Stimulated activated CD4-positive, alpha-beta T cell treated with anti-CD3 and anti-CD28 coated beads, TNF-alpha, amount 100 ng/mL, for 1 hour (primary cell): ENCODE measurements at regions not wholly inside any gene's neighbourhood (a gene's known extent, or its start where the extent isn't known, plus 50 kb on each side); places are given as distances from the start of the nearest gene placed in this dataset.

Experiments
- DNase-seq, 3 donors: peaks; one replicate each; pipeline ENCODE4 v3.0.0-alpha.2; 2020; ENCODE audit warnings: low read depth in 3 of 3, low spot score in 1 of 3

DNA sequence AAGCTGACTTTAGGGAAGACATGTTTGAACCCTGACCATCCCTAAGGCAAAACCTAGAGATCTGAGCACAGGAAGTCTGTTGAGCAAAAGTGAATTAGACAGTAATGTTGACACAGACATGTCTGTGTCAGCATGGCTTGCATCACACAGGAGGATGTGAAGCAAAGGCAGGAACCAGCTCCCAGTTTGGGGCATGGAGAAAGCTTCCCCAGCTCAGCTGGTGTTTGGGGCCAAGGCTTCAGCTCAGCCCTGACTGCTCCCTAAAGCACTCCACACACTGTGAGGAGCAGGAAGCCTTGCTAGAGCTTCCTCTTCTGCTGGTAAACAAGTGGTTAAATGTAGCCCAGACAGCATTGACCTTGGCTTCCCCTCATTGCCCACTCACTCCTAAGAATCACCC is 153.8 kb upstream of the UBL3 start:
- DNase-seq, result no peak

DNA sequence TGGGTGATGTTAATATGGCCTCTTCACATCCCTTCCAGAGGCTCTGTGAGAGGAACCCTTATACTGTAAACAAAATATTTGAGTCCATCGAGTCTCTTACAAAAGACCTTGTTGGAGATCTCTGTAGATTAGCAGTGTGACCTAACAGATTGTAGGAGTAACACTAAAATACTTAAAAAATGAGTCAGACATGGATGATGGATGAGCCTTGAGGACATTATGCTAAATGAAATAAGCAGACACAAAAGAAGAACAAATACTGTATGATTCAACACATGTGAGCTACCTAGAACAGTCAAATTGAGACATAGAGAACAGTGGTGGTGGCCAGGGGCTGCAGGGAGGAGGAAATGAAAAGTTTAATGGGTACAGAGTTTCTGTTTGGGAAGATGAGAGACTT is 152.2 kb upstream of the UBL3 start:
- DNase-seq, result no peak

DNA sequence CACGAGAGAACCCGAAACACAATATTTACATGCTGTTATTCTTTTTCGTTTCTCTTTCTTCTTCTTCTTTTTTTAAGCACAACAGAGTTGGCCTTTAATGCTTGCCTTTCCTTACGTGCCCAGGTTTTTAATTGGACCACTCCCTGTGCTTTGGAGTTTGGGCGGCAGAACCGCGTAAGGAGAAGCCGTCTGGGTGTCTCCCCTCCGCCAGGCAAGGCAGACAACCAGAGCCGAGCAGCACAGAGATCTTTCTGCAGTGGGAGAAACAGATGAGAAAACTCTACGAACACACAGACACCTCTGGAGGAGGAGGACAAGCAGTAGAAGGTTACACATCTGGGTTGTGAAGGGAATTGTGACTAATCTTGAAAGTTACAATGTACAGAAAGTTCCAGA is 150.0 kb upstream of the UBL3 start:
- DNase-seq, result no peak

DNA sequence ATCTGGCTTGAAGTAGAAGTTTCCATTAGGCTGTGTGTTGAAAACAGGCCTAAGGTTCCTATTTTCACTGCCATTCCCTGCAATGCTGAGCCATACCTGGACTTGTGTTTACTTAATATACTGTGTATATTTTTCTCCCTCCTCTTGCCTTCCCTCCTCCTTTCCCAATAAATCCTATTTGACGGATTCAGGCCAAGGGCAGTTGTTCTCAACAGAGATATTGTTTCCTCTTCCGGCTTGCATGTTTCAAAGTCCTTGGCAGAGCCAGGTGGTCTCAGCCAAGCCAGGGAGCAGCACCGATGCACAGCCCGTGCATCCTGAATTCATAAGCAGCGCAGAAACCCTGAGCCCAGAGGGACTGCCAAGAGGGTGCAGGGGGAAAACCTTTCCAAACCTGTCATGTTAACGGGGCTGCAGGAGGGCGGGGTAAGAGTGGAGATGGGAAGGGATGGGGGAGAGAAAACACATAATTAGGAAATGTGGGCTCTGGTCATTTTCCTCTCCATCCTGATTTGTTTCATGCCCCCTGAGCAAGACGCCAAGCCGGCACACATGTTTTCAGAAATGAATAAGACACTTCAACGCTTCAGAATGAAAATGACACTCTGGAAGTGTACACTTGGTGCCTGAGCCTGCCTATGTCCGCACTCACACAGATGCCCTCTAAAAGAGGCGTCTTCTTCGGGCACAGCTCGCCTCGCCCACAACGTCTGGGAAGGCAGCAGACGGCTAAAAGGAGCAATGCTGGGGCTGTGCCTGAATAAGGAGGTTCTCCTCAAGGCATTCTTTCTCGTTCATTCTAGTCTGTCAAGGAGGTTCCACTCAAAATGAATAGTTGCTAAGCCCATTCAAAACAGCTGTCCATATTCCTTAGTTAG is 149.3 kb upstream of the UBL3 start:
- DNase-seq, result no peak

DNA sequence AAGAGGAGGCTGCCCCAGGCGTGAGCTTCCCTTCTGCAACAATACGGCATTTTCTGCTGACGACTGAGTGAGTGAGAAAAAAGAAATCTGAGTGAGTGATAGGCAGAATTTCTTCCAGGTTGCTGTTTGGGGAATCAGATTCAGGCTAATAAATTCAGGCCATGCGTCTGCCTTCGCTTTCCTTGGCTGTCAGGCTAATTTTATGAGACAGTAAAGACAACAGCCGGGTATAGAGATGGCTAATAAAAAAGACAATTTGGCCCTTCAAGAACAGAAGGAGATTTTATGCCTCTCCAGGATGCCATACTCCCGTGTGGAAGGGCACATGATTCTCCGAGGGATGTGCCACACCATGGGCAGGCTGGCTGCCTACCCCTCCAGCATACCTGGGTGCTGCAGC is 145.9 kb upstream of the UBL3 start:
- DNase-seq, result no peak

DNA sequence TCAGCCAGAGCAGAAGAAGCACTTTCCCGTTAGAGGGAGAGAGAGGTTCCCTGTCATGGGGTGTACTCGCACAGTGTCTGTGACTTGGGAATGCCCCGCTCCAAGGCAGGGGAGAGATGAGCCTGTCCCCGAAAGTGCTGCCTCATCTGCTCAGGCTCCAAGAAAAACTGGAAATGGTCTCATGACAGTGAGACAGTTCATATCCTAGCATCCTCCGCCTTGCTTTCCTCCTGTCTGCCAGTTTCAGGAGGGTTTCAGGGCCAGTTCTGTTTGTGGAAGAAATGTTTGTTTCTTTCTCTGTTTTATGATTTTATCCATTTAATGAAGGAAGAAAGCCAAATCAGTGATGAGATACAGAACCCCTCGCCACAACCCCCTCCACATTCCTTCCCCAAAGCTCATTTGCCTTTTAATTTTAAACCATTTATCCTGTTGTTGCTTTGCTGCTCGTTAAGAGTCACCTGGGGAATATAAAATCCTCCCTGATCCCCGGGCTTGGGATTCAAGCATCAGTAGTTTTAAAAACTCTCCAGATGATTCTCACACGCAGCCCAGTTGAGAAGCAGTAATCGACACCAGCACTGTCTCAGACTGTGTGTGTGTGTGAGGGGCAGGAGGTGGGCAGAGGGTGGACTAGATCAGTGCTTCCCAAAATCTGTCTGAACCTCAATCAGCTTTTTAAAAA is 144.6 kb upstream of the UBL3 start:
- DNase-seq, result no peak

DNA sequence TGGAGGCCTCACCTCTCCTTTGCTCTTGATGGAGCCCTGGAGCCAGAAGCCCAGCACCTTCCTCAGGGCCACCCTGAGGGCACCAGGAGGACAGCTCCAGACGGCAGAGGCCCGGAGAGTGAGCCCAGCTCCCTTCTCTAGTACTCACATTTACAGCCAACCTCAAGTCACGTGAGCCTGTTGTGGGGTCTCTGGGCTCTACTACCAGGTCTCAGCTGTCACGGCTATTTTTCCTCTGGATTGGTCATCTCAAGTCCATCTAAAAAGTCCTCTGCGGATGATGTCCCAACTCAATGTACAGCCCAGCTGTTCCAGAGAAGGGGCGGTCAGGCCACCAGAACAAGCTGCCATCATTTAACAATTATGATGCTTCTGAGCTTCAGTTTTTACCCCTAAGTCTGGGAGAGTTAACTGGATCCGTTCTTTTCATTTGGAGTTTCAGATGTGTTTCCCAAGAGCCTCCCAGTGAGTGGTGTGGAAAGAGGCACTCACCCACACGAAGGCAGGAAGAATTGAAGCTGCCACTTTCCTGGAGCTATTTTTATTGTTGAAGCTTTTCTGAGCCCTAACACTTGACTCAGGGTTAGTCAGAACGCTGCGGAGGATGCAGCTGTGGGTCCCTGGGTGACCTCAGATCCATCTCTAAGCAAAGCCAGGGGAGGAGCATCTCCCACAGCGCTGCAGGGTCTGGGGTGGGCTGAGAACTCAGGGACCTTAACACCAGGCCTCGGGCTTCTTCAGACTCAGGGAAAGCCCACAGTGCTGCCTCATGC is 143.5 kb upstream of the UBL3 start:
- no peak for DNase-seq

DNA sequence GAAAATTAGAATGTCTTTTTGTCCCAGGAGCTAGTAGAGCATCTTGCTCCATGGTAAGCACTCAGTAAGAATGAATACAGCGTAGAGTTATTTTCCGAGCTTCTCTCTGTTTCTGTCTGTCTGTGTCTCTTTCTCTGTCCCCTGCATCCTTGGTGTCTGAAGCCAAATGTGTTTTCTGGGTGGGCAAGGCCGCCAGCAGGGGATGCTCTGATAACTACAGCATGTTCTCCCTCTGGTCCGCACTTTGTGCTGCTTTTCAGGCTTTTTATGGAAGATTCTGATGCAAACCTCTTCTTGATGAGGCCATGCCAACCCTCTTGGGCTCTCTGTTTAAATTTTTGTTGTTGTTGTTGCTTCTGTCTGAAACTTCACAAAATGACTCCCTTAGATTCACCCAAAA is 142.8 kb upstream of the UBL3 start:
- no peak for DNase-seq

DNA sequence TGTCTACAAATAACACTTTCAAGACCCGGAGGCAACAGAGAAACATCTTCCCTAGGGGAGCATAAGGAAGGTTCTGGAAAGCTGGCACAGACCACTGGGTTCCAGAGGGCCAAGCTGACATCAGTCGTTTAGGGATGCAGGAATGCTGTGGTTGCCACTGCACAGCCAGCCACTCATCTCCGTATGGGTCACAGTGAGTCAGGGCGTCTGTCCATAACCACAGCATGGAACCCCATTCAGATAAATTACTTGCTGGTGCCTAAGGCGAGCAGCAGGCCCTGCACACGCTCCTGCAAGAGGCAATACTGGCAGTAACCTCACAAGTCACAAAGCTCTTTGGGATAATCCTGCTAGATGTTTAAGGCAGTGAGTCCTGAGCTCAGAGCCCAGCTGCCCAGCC is 140.9 kb upstream of the UBL3 start:
- DNase-seq, result no peak

DNA sequence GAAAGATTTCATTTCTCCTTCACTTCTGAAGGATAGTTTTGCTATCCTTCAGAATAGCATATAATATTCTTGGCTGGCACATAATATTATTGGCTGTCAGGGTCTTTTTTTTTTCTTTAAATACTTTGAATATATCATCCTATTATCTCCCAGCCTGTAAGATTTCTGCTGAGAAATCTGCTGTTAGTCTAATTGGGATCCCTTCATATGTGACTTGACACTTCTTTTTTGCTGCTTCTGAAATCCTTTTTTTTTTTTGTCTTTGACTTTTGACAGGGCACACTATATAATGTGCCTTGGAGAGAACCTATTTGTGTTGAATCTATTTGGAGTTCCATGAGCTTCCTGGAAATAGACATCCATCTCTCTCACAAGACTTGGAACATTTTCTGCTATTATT is 136.9 kb upstream of the UBL3 start:
- no peak for DNase-seq

DNA sequence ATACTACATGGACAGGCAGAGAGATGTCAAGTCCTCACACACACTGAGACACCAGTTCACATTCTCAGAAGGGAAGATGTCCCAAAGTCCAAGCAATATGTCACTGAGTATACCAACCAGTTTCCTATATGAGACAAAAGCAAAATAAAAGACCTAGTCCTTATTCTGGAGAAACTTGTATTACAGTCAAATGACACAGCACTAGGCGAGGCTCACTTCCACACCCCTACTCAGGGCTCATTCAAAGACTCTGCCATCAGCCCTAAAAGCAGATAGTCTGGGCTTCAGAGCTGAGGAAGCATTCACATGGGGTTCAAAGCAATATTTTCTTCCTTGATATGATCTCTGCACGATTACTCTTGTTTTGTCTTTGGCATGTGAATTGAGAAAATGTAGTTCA is 129.9 kb upstream of the UBL3 start:
- DNase-seq, result no peak

DNA sequence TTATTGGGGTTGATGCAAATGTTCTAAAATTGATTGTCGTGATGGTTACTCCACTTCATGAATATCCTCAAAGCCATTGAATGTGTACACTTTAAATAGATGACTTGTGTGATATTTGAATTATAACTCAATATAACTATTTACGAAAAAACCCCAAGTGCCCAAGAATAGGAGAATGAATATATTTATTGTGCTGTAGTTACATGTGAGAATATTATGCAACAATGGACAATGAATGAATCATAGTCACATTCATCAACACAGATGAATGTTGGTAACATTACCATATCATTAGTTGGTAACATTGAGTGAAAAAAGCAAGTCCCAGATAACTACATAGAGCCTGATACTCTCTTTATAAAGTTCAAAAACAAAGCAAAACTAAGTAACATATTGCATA is 127.8 kb upstream of the UBL3 start:
- no peak for DNase-seq

DNA sequence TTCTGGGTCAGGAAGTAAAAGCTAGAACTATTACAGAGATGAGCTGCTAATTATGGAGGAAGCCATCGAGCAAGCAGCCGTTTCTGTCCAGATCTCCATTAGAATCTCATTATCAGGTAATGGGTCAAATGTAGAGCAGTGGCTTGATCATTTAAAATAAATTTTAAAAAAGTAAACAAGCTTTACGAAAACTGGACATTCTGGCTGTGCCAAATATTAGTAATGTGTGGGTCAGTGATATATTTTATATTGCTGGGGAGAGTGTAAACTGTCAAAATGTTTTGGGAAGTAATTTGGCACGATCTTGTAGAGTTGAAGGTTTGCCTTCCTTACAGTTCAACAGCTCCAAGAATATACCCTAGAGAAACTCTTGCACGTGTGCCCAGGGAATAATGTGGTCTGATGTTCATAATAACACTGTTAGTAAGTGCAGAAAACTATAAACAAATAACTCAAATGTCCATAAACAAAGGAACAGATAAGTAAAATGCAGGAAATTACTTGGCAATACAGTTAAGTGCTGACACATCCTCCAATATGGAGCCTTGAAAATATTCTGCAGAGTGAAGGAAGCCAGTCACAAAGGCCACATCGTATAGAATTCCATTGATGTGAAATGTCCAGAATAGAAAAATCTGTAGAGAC is 127.2 kb upstream of the UBL3 start:
- DNase-seq, result no peak

DNA sequence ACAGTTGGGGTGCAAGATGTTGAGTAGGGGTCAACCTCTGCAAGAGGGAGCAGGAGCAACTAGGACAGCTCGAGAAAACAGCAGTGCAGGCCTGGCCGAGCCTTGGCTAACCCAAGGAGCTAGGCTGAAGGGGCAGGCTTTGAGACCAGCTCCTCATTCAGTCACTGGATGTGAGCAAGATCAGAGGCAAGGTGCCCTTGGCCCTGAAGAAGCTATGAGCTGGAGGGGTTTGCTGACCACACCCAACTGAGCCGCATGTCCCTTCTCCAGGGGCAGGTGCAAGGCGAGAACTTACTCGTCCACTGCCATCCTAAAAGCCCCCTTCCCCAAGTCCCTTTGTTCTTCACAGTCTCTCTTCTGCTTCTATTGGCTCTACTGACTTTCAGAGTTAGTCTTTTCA is 126.1 kb upstream of the UBL3 start:
- DNase-seq, result no peak

DNA sequence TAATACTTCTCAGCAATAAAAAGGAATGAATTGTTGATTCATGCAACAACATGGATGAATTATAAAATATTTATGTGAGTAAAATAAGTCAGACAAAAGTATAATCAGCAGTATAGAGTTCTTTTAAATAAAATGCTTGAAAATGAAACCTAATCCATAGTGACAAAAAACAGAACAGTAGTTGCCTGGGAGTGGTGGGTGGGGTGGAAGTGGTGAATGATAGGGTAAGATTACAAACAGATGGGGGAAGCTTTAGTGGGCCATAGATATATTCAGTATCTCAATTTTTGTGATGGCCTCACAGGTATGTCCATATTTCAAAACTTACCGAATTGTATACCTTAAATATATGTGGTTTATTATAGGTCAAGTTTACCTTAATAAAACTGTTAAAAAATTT is 124.9 kb upstream of the UBL3 start:
- DNase-seq, result no peak

DNA sequence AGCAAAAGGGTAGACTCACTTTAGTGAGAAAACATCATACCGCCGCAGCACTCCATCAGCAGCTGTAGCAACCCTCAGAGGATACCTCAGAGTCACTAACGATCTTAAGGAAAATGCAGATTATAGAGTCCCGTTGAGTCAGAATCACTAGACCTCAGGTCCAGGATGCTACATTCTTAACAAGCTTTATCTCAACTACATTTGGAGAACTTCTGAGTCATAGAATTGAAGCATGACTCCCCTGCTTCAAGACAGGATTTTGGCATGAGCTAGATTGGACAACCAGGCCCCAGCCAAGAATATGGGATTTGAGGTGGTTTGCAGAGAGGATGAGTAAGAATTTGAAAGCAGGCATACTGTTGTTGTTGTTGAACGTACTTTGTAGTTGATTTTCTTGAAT is 118.9 kb upstream of the UBL3 start:
- no peak for DNase-seq

DNA sequence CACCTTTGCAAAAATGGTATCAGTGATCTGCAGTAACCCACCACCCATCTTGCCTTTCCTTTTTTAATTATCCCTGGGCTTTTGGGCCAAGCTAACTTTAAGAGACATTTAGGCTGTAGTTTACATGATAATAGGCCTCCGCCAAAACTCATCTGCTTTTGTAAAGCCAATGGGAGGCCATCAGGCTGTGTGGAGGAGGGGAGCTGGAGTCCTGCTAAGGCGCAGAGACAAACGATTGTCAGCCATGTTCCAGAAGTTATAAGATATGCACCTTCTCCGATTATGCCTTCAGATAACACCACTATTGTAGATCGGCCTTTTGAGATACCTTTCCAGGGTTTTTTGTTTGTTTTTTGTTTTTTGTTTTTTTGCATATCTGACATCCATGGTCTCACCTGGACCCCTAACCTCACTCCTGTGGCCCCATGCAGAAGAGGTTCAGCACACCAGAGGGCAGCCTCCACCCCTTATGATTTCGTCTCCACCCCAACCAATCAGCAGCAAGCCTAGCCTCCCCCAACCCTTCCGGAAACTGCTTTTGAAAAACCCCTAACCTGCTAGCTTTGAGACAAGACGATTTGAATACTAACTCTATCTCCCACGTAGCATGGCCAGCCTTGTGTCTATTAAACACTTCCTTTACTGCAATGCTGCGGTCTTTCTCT is 113.9 kb upstream of the UBL3 start:
- DNase-seq, result no peak

DNA sequence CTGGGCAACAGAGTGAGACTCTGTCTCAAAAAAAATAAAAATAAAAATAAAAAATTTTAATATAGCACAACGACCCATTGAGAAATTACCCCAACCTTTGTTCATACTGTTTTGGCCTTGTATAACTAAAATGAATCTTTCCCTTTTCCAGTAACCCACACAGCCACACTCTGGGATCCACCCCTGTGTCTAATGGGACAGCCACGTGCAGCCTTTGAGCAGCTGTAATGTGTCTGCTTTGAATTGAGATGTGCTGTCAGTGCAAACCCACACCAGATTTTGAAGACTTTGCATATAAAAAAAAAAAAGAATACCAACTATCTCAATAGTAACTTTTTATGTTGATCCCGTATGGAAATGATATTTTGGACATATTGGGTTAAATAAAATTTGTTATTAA is 112.7 kb upstream of the UBL3 start:
- no peak for DNase-seq

DNA sequence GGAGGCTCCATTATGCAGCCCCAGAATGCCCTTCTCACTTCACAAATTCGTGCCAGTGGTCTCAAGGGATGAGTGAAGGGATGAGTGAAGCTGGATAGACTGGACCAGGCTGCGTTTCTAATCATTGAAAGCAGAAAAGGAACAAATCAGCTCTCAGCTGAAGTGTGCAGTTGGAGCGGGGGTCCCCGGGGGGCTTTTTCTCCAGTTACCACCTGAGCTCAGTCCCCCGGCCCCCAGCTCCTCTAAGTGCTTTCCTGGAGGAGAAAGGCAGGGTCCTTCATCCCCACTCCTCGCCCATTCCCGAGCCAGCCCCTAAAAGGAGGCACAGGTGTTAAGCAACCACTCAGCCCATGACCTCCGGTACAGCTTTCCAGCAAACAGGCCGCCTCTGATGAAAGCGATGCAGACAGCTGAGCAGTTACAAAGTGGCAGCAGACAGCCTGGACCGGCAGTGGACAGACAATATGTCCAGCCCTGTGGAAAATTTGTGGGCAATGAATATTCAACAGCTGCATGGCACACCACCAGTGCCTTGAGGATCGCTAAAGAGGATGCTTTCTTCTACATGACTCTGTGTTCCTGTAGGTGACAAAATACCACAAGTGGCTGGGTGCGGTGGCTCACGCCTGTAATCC is 110.7 kb upstream of the UBL3 start:
- no peak for DNase-seq

DNA sequence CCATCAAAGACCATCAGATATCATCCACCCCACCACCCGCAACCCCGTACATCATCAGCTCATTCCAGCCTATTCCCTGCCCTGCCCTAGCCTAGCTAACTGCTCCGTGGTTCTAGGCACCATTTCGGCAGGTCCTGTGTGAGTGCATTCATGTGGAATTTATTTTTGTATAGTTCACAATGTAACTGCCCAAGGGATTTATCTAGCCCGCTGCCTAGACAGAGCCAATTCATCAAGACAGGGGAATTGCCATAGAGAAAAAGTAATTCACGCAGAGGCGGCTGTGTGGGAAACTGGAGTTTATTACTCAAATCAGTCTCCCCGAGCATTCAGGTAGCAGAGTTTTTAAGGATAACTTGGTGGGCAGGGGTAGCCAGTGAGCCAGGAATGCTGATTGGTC is 109.2 kb upstream of the UBL3 start:
- DNase-seq, result no peak

DNA sequence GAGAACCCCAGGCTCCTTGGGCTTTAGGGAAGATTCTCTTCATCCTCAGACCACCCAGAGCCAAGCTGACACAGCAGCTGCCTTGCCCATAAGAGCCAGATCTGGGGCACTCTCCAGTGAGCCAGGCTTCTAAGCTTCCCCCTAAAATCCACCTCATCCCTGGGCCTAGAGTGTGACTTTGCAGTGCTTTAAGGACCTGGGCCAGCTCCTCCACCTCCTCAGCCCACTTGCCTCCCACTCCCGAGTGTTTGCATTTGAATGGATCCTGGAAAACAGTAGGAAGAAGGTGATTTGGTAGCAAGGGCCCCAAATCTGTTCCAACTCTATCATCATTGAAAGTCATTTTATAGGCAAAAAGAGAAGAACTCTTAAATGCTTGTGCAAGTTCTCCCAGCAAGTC is 108.7 kb upstream of the UBL3 start:
- DNase-seq, result no peak
